Effector CD8-positive, alpha-beta T cell (primary cell): ENCODE measurements at regions not wholly inside any gene's neighbourhood (a gene's known extent, or its start where the extent isn't known, plus 50 kb on each side); places are given as distances from the start of the nearest gene placed in this dataset.

Source experiments
- DNase-seq: peaks from one replicate; lab custom pipeline; 2025; lab: John Stamatoyannopoulos, UW

GRCh38 chr2:19784456-19784855 lies 117.3 kb downstream of the TTC32 start:
- DNase-seq: no peak

GRCh38 chr2:19783935-19784334 lies 117.8 kb downstream of the TTC32 start:
- DNase-seq: no peak

GRCh38 chr2:19776941-19777514 lies 124.8 kb downstream of the TTC32 start:
- no peak for DNase-seq

GRCh38 chr2:19775838-19776237 lies 125.9 kb downstream of the TTC32 start:
- no peak for DNase-seq

- no peak for DNase-seq
Measured at GRCh38 chr2:19775315-19775714, 126.5 kb downstream of the TTC32 start.

GRCh38 chr2:19774805-19775176 lies 127.0 kb downstream of the TTC32 start:
- DNase-seq: no peak

GRCh38 chr2:19772981-19773380 lies 128.8 kb downstream of the TTC32 start:
- no peak for DNase-seq

GRCh38 chr2:19769513-19769912 lies 132.3 kb downstream of the TTC32 start:
- DNase-seq: no peak

GRCh38 chr2:19767899-19768298 lies 133.9 kb downstream of the TTC32 start:
- DNase-seq: no peak

GRCh38 chr2:19764998-19765397 lies 136.8 kb downstream of the TTC32 start:
- DNase-seq: no peak

- no peak for DNase-seq
Measured at GRCh38 chr2:19763731-19764130, 138.1 kb downstream of the TTC32 start.

- no peak for DNase-seq
Measured at GRCh38 chr2:19762959-19763605, 138.7 kb downstream of the TTC32 start.

- DNase-seq: no peak
Measured at GRCh38 chr2:19762142-19762541, 139.6 kb downstream of the TTC32 start.

GRCh38 chr2:19759880-19760279 lies 141.9 kb downstream of the TTC32 start:
- DNase-seq: no peak

- DNase-seq: no peak
Measured at GRCh38 chr2:19758658-19759057, 143.1 kb downstream of the TTC32 start.

GRCh38 chr2:19757586-19757985 lies 144.2 kb downstream of the TTC32 start:
- no peak for DNase-seq

GRCh38 chr2:19754907-19755306 lies 146.9 kb downstream of the TTC32 start:
- DNase-seq: no peak

GRCh38 chr2:19753818-19754217 lies 148.0 kb downstream of the TTC32 start:
- no peak for DNase-seq

- no peak for DNase-seq
Measured at GRCh38 chr2:19753314-19753713, 148.5 kb downstream of the TTC32 start.

- no peak for DNase-seq
Measured at GRCh38 chr2:19752500-19752899, 149.3 kb downstream of the TTC32 start.

GRCh38 chr2:19751631-19752030 lies 150.2 kb downstream of the TTC32 start:
- no peak for DNase-seq

GRCh38 chr2:19750136-19750535 lies 151.6 kb downstream of the TTC32 start:
- no peak for DNase-seq

GRCh38 chr2:19749507-19749836 lies 152.3 kb downstream of the TTC32 start:
- no peak for DNase-seq
